ENCODE measurements at regions not wholly inside any gene's neighbourhood (a gene's known extent, or its start where the extent isn't known, plus 50 kb on each side); places are given as distances from the start of the nearest gene placed in this dataset.
"Not testable (repeated sequence)": the region's sequence is repeated elsewhere in the genome, so short reads cannot be mapped to it uniquely, and the experiment has no call there.

- in situ Hi-C loops (cut with HindIII; ENCODE audit: low sequenced_read_pairs); H3K4me3 ChIP-seq (ENCODE audit: low read depth, low read length); DNase-seq (ENCODE audit: low read depth): not testable (repeated sequence)
Measured at GRCh38 chr1:146416642-146417041, 187.8 kb upstream of the NOTCH2NLA start.

DNA sequence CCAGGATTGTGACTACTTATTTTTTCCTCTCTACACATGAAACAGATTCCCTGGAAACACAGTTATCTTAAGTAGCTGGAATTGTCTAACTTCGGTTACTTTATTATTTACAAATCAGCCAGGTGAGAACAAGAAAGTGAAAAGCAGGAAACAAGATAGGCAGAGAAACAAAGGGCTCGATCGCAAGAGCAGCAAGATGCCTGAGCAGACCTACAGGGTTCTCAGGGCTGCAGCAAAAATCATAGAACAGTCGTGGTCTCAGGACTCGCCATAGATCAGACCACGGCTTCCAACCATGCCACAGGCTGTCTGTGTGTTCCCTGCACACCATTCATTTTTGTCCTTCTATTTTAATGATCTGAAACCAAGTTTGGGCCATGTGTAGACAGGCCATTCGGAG, 186.2 kb upstream of the NOTCH2NLA start:
- H3K4me3 ChIP-seq (ENCODE audit: low read depth, low read length); DNase-seq (ENCODE audit: low read depth); in situ Hi-C loops (cut with HindIII; ENCODE audit: low sequenced_read_pairs): not testable (repeated sequence)

GRCh38 chr1:146413911-146414310, 185.1 kb upstream of the NOTCH2NLA start:
- H3K4me3 ChIP-seq (ENCODE audit: low read depth, low read length); DNase-seq (ENCODE audit: low read depth); in situ Hi-C loops (cut with HindIII; ENCODE audit: low sequenced_read_pairs): not testable (repeated sequence)

DNA sequence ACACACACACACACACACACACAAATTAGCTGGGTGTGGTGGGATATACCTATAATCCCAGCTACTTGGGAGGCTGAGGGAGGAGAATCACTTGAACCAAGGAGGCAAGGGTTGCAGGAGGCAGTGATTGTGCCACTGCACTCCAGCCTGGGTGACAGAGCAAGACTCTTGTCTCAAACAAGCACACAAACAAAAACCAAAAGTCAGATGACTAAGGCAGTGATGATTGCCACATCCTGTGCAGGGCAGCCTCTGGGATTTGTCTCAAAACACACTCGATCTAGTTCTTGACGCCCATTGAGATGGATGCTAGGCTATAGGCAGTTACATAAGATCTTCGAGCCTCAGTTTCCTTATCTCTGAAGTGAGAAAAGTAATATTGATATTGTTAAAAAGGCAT, 183.1 kb upstream of the NOTCH2NLA start:
- in situ Hi-C loops (cut with HindIII; ENCODE audit: low sequenced_read_pairs); H3K4me3 ChIP-seq (ENCODE audit: low read depth, low read length); DNase-seq (ENCODE audit: low read depth): not testable (repeated sequence)

DNA sequence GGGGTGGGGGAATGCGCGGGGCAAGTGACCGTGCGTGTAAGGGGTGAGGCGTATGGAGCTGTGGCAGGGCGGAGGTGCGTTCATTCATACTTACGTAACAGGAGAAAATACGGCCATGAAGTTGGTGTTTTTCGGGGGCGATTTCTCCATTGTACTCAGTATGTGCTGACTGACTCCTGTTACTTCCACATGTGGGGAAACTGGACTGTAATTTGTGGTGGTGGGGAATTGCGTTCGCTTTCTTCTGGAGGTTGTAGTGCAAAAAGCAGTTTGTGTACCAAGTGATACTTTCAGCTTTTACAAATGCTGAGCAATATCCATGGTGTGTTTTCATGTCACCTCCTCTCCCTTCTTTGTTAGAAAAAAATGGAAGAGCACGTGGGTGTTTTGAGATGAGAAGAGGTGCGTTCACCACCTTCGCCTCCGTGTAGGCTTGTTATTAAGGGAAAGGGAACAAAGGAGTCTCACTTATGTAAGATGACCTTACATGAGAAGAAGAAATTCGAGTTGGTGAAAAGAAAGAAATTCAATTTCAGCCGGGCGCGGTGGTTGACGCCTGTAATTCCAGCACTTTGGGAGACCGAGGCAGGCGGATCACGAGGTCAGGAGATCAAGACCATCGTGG, 181.1 kb upstream of the NOTCH2NLA start:
- peak overlapping the region; percentile 15 for H3K4me3 ChIP-seq (ENCODE audit: low read depth, low read length)
- peak; percentile 71 for DNase-seq (ENCODE audit: low read depth)
- in situ Hi-C loops (cut with HindIII; ENCODE audit: low sequenced_read_pairs): not testable (repeated sequence)

GRCh38 chr1:146409116-146409801, 180.4 kb upstream of the NOTCH2NLA start:
- peak; percentile 5 for DNase-seq (ENCODE audit: low read depth)
- in situ Hi-C loops (cut with HindIII; ENCODE audit: low sequenced_read_pairs): not testable (repeated sequence)

GRCh38 chr1:146401281-146401825, 172.5 kb upstream of the NOTCH2NLA start:
- TF ChIP-seq, protein P1, sequence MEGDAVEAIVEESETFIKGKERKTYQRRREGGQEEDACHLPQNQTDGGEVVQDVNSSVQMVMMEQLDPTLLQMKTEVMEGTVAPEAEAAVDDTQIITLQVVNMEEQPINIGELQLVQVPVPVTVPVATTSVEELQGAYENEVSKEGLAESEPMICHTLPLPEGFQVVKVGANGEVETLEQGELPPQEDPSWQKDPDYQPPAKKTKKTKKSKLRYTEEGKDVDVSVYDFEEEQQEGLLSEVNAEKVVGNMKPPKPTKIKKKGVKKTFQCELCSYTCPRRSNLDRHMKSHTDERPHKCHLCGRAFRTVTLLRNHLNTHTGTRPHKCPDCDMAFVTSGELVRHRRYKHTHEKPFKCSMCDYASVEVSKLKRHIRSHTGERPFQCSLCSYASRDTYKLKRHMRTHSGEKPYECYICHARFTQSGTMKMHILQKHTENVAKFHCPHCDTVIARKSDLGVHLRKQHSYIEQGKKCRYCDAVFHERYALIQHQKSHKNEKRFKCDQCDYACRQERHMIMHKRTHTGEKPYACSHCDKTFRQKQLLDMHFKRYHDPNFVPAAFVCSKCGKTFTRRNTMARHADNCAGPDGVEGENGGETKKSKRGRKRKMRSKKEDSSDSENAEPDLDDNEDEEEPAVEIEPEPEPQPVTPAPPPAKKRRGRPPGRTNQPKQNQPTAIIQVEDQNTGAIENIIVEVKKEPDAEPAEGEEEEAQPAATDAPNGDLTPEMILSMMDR (IDR thresholded peaks at IDR 0.05; ENCODE audit: low read depth, low read length, missing control alignments): peak; percentile 49
- in situ Hi-C loops (cut with HindIII; ENCODE audit: low sequenced_read_pairs); H3K4me3 ChIP-seq (ENCODE audit: low read depth, low read length); DNase-seq (ENCODE audit: low read depth): not testable (repeated sequence)

More at GRCh38 chr1:146409116-146409801, 180.4 kb upstream of the NOTCH2NLA start:
- peak overlapping the region; percentile 15 for H3K4me3 ChIP-seq (ENCODE audit: low read depth, low read length)

- H3K4me3 ChIP-seq (ENCODE audit: low read depth, low read length); in situ Hi-C loops (cut with HindIII; ENCODE audit: low sequenced_read_pairs); DNase-seq (ENCODE audit: low read depth): not testable (repeated sequence)
Measured at GRCh38 chr1:146400173-146401121, 171.6 kb upstream of the NOTCH2NLA start.

- DNase-seq (ENCODE audit: low read depth); in situ Hi-C loops (cut with HindIII; ENCODE audit: low sequenced_read_pairs); H3K4me3 ChIP-seq (ENCODE audit: low read depth, low read length): not testable (repeated sequence)
Measured at GRCh38 chr1:146399225-146399624, 170.4 kb upstream of the NOTCH2NLA start.

- H3K4me3 ChIP-seq (ENCODE audit: low read depth, low read length); DNase-seq (ENCODE audit: low read depth); in situ Hi-C loops (cut with HindIII; ENCODE audit: low sequenced_read_pairs): not testable (repeated sequence)
Measured at GRCh38 chr1:146396801-146397200, 168.0 kb upstream of the NOTCH2NLA start.

GRCh38 chr1:146396242-146396641, 167.4 kb upstream of the NOTCH2NLA start:
- DNase-seq (ENCODE audit: low read depth); H3K4me3 ChIP-seq (ENCODE audit: low read depth, low read length); in situ Hi-C loops (cut with HindIII; ENCODE audit: low sequenced_read_pairs): not testable (repeated sequence)

- in situ Hi-C loops (cut with HindIII; ENCODE audit: low sequenced_read_pairs); DNase-seq (ENCODE audit: low read depth); H3K4me3 ChIP-seq (ENCODE audit: low read depth, low read length): not testable (repeated sequence)
Measured at GRCh38 chr1:146393796-146394195, 165.0 kb upstream of the NOTCH2NLA start.

DNA sequence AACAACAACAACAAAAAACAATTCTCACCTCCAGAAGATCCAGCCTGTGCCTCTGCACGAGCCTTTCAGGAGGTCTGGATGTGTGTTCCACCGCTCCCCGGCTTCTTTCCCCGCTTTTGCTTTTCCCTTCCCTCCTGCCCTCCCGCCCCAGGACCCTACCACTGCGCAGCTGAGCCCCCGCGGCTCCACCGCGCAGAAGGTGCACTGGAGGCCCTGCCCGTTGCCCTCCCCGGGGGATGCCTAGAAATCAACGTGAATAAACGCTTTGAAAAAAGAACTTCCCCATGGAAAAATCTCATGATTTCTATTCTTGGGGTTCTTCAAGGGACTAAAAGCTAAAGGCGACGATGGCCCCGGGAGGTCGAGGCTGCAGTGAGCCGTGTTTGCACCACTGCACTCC, 164.3 kb upstream of the NOTCH2NLA start:
- in situ Hi-C loops (cut with HindIII; ENCODE audit: low sequenced_read_pairs); H3K4me3 ChIP-seq (ENCODE audit: low read depth, low read length); DNase-seq (ENCODE audit: low read depth): not testable (repeated sequence)

DNA sequence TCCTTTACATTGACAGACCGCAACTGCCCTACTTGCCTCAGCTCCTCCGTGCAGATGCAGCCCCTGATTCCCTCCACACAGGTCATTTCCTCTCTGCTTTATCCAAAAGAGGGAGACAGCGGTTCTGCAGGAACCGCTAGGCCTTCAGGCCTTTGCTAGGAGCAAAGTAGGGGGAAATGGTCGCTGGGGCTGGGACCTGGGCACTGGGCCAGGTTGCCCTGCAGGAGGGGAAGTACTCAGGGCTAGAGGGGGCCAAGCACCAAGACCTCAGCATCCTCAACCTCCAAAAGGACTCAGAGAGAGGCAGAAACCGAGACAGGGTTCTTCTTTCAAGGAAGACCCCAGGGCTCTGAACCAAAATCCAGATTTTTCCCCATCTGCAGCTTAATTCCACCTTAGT, 160.4 kb upstream of the NOTCH2NLA start:
- in situ Hi-C loops (cut with HindIII; ENCODE audit: low sequenced_read_pairs); H3K4me3 ChIP-seq (ENCODE audit: low read depth, low read length); DNase-seq (ENCODE audit: low read depth): not testable (repeated sequence)

DNA sequence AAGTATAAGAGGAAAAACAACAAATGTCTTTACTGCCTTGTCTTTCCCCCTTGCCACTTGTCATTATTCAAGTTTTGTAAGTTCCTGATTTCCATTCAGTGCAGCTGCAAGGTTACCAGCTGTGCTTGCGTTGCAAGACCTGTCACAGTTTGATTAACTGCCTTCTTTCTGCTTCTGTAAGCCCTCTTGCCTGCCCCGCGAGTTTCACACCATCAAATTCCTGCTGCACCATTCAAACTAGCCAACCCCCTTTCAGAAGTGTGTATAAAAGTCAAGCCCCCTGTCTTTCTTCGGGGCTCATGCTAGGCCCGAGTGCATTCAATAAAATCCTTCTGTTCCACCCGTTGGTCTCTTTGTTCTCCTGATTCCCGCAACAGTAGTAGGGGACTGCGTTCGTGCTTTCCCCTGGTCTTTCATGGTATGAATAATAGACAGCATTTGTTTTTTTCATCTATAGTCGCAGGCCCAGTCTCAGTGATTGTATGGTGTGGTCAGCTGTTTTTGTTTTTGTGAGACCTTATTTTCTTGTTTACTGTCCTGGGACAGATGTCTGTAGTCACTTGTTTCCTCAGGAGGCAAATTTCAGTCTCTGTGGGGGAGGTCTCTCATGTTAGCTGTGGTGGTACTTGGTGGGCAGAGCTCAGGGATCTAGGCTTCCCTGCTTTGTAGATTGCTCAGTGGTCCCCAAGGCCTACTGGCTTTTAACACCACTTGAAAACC, 159.1 kb upstream of the NOTCH2NLA start:
- in situ Hi-C loops (cut with HindIII; ENCODE audit: low sequenced_read_pairs); H3K4me3 ChIP-seq (ENCODE audit: low read depth, low read length); DNase-seq (ENCODE audit: low read depth): not testable (repeated sequence)

Data from astrocyte of the cerebellum (primary cell).